ENCODE measurements at regions not wholly inside any gene's neighbourhood (a gene's known extent, or its start where the extent isn't known, plus 50 kb on each side); places are given as distances from the start of the nearest gene placed in this dataset.

- no peak for FAIRE-seq
- CTCF ChIA-PET (ENCODE audit: low intra/inter-chr PET ratio) = no interaction called here
- Histone ChIP-seq H2AFZ (ENCODE audit: low read depth, low read length) (no peak overlapping the region), H3K27me3 (ENCODE audit: control insufficient read depth in 2 of 2, insufficient read depth in 2 of 2, low read length in 2 of 2) (no peaks in the 10 kb centered on the region), H3K79me2 (ENCODE audit: control insufficient read depth, insufficient read depth, low read length) (no peaks in the 10 kb centered on the region), H4K20me1 (replicated peaks; ENCODE audit: control insufficient read depth, insufficient read depth, low read length) (no peaks in the 10 kb centered on the region), H3K4me3 (no peak overlapping the region), H3K27ac (ENCODE audit: extremely low read depth, low read depth, low read length) (no peak overlapping the region), H3K9me3 (replicated peaks; ENCODE audit: control insufficient read depth, insufficient read depth, low read depth, low read length) (peaks cover 3% of the 10 kb centered on the region; the same call in 1 of the 2 replicates), H3K9me1 (ENCODE audit: control insufficient read depth, insufficient read depth, low read length) (no peaks in the 10 kb centered on the region), H3K36me3 (ENCODE audit: control insufficient read depth, insufficient read depth, low read length) (no peaks in the 10 kb centered on the region), H3K9ac (ENCODE audit: insufficient read depth in 1 of 2, low read depth in 2 of 2, low read length in 2 of 2) (no peak overlapping the region), H3K4me2 (ENCODE audit: insufficient read depth, low read length) (no peak overlapping the region), H3K4me1 (replicated peaks in 1 of 2; ENCODE audit: control insufficient read depth in 2 of 2, insufficient read depth in 2 of 2, low read length in 2 of 2) (no peaks in the 10 kb centered on the region)
- BruUV-seq (replicated peaks) = no TSS peak
- in situ Hi-C loops (cut with MboI) (no loop called here), intact Hi-C loops (cut with micrococcal nuclease) (no loop called here)
- ATAC-seq = no peak
- WGBS (ENCODE audit: insufficient coverage, low coverage, missing lambda C conversion rate) = 15% methylated on average over 3 of the region's 4 CpGs
- DNase-seq (ENCODE audit: extremely low read depth in 1 of 4, low spot score in 3 of 4) = no peak
- no peak for TF ChIP-seq RBM15 (IDR thresholded peaks at IDR 0.05; ENCODE audit: insufficient read depth, low read length)
- no peak for TF ChIP-seq CREB3L1 (IDR thresholded peaks at IDR 0.05; ENCODE audit: borderline replicate concordance, low read depth)
- no peak for TF ChIP-seq POLR3G (IDR thresholded peaks at IDR 0.05; ENCODE audit: extremely low read depth, insufficient read length, insufficient replicate concordance)
- TF ChIP-seq ZNF785 (CRISPR knock-in tag; IDR thresholded peaks at IDR 0.05) = no peak
- no peak for TF ChIP-seq ZKSCAN1 (IDR thresholded peaks at IDR 0.05; ENCODE audit: low read depth, low read length)
- TF ChIP-seq IRF2 (CRISPR knock-in tag; IDR thresholded peaks at IDR 0.05) = no peak
- TF ChIP-seq PATZ1 (CRISPR knock-in tag; IDR thresholded peaks at IDR 0.05; ENCODE audit: borderline replicate concordance) = no peak
- no peak for TF ChIP-seq C11orf30 (IDR thresholded peaks at IDR 0.05; ENCODE audit: low read depth)
- POLR2A ChIA-PET = no interaction called here
Observed at GRCh38 chr2:239882781-239883180, 142.4 kb downstream of the NDUFA10 start.
